ENCODE measurements at regions not wholly inside any gene's neighbourhood (a gene's known extent, or its start where the extent isn't known, plus 50 kb on each side); places are given as distances from the start of the nearest gene placed in this dataset.
A peak's percentile ranks its signal among the peaks of the same experiment; 100 is the strongest.
"Not testable (repeated sequence)": the region's sequence is repeated elsewhere in the genome, so short reads cannot be mapped to it uniquely, and the experiment has no call there.

DNA sequence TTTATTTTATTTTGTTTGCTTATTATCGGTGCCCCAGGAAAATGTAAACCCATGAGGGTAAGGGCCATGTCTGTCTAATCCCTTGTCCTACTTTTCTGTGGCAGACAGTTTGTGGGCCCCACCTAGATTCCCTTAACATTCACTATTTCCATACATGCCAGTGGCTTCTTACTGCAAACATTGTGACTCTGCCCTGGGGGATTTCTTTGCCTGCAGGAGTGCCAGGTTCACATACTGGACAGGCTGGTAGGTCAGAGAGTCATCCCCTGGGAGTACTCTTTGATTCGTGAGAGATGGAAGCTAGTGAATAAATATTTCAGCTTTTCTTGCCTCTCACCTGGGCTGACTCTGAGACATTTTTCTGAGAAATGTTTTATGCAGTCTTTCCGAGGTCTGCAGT is 122.8 kb upstream of the TBX5 start:
- H3K4me3 ChIP-seq (ENCODE audit: low read depth, poor library complexity, severe bottlenecking) = no peak overlapping the region
- intact Hi-C loops (cut with DNase I; ENCODE audit: low total_unique reads) = no loop called here
- WGBS, 2 donors = 63% methylated on average over 3 of the region's 3 CpGs
- TF ChIP-seq POLR2A (IDR thresholded peaks at IDR 0.05) = no peak
- TF ChIP-seq, protein P1, sequence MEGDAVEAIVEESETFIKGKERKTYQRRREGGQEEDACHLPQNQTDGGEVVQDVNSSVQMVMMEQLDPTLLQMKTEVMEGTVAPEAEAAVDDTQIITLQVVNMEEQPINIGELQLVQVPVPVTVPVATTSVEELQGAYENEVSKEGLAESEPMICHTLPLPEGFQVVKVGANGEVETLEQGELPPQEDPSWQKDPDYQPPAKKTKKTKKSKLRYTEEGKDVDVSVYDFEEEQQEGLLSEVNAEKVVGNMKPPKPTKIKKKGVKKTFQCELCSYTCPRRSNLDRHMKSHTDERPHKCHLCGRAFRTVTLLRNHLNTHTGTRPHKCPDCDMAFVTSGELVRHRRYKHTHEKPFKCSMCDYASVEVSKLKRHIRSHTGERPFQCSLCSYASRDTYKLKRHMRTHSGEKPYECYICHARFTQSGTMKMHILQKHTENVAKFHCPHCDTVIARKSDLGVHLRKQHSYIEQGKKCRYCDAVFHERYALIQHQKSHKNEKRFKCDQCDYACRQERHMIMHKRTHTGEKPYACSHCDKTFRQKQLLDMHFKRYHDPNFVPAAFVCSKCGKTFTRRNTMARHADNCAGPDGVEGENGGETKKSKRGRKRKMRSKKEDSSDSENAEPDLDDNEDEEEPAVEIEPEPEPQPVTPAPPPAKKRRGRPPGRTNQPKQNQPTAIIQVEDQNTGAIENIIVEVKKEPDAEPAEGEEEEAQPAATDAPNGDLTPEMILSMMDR (IDR thresholded peaks at IDR 0.05) = no peak
- no peak for DNase-seq (ENCODE audit: low spot score in 2 of 2)

DNA sequence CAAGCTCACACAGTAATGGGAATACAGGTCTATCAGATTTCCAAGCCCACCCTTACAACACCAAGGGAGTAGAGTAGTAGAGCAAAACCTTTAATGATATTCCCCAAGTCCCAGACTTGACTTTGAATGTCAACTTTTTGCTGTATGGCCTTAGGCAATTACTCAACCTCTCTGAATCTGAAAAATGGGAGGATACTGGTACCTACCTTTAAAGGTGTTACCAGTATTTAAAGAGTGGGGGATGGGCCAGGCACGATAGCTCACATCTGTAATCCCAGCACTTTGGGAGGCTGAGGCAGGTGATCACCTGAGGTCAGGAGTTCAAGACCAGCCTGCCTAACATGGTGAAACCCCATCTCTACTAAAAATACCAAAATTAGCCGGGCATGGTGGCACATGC is 115.2 kb upstream of the TBX5 start:
- DNase-seq (ENCODE audit: low spot score in 2 of 2); intact Hi-C loops (cut with DNase I; ENCODE audit: low total_unique reads); H3K4me3 ChIP-seq (ENCODE audit: low read depth, poor library complexity, severe bottlenecking): not testable (repeated sequence)
- 72 to 83% methylated on average over 2 of the region's 2 CpGs for WGBS, 2 donors

DNA sequence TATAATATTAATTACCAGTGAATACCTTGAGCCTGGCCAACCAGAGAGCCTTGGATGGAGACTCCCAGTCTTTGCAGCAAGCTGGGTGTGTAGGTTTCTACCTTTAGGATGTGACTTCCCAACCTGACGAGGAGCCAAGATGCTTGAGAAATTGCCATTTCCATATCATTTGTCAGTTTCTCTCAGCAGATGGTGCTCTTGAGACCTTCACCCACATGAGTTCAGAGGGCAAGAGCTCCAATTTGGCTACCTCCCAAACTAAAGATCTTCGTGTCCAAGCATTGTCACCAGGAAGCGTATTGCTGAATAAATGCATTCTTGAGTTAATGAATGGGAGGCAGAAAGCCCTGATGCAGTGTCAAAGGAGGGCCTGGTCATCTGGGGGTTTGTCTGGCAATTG is 106.4 kb upstream of the TBX5 start:
- intact Hi-C loops (cut with DNase I; ENCODE audit: low total_unique reads) = no loop called here
- TF ChIP-seq, protein P1 (IDR thresholded peaks at IDR 0.05) = no peak
- no peak for TF ChIP-seq POLR2A (IDR thresholded peaks at IDR 0.05)
- WGBS, 2 donors = 50 to 66% methylated on average over 3 of the region's 3 CpGs
- H3K4me3 ChIP-seq (ENCODE audit: low read depth, poor library complexity, severe bottlenecking) = no peak overlapping the region
- no peak for DNase-seq (ENCODE audit: low spot score in 2 of 2)

DNA sequence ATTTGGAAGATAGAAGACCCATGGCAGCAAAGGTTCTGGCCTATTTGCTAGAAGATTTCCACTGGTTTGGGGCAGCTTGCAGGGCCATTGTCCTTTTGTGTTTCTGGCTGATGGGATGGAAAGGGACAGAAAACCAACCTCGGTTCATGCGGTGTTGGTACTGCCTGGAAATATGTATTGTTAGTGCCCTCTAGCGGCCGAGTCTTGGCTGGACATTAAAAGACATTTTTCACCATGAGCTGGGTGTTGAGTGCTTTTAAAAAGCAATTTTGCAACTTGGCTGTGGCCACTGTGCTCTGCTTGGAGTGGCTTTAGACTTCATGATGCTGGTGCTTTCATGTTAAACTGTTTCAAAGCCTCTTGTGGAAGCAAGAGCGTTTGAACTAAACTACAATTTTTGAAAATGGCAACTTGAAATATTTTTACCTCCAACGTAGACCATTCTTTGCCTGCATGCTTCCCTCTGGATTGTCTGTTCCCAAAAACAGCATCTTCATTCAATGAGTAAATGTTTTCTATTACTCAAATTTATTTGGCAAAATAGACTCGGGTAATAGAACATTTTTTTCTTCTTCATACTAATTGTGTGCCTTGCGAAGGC is 102.7 kb upstream of the TBX5 start:
- 31 to 35% methylated on average over 8 of the region's 8 CpGs for WGBS, 2 donors
- peak; percentile 74 to 89 for DNase-seq (ENCODE audit: low spot score in 2 of 2)
- TF ChIP-seq, protein P1 (IDR thresholded peaks at IDR 0.05) = no peak
- TF ChIP-seq POLR2A (IDR thresholded peaks at IDR 0.05) = no peak
- H3K4me3 ChIP-seq (ENCODE audit: low read depth, poor library complexity, severe bottlenecking) = no peak overlapping the region
- intact Hi-C loops (cut with DNase I; ENCODE audit: low total_unique reads) = no loop called here

DNA sequence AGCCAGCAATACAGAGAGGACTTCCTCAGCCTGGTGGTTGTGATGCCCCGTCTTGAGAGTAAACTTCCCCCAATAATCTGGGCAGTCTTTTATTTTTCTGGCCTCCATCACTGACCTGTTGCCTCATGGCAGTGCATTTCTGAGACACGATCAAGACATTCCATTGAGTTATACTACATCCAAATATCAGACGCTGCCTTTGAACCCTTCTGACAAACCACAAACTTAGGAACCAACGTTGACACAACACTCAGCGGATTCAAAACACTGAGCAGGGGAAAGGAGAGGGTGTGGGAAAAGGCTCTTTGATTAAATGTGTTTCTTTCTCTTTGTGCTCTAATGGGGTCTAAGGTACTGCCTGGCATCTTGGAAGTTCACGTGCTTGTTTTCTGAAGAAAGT is 100.7 kb upstream of the TBX5 start:
- TF ChIP-seq, protein P1 (IDR thresholded peaks at IDR 0.05) = no peak
- no peak for TF ChIP-seq POLR2A (IDR thresholded peaks at IDR 0.05)
- 58 to 64% methylated on average over 6 of the region's 6 CpGs for WGBS, 2 donors
- no peak overlapping the region for H3K4me3 ChIP-seq (ENCODE audit: low read depth, poor library complexity, severe bottlenecking)
- intact Hi-C loops (cut with DNase I; ENCODE audit: low total_unique reads) = no loop called here
- no peak for DNase-seq (ENCODE audit: low spot score in 2 of 2)

DNA sequence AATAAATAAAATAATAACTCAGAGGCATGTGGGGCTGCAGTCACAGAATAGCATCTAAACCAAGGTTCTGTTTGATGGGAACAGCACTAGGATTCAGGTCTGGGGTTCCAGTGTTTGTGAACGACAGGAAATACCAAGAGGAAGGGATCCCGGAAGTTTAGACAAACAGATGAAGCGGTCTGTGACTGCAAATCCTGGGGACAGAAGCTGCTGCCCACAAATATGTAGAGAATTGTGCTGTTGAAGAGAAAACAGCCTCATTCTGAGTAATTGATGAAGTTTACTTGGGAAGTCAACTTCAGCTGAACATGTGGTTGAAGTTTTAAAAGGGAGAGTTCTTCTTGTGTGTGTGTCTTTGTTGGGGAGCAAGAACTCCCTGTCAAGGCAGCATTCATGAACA is 98.4 kb upstream of the TBX5 start:
- TF ChIP-seq, protein P1 (IDR thresholded peaks at IDR 0.05) = no peak
- no peak for TF ChIP-seq POLR2A (IDR thresholded peaks at IDR 0.05)
- 52 to 55% methylated on average over 3 of the region's 3 CpGs for WGBS, 2 donors
- intact Hi-C loops (cut with DNase I; ENCODE audit: low total_unique reads) = no loop called here

More for the DNA sequence above, 98.4 kb upstream of the TBX5 start:
- H3K4me3 ChIP-seq (ENCODE audit: low read depth, poor library complexity, severe bottlenecking) = no peak overlapping the region
- no peak for DNase-seq (ENCODE audit: low spot score in 2 of 2)

Data from lower leg skin (tissue), 4 donors.